ENCODE measurements at regions not wholly inside any gene's neighbourhood (a gene's known extent, or its start where the extent isn't known, plus 50 kb on each side); places are given as distances from the start of the nearest gene placed in this dataset.

DNA sequence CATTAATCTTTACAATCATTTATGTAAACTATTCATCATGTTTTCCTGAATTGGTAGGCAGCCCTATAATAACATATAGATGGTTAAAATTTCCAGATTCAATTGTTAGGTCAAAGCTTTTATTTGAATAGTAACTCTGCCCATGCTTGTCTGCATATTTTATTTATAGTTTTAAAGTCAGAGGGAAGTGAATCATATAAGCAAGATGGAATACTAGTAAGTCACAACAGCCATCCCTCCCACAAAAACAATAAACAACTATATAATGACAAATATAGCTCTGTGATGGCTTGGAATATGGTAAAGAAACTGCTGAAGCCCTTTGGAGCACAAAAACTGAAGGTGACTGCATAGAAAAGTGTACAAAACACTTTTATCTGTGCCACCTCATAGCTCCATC lies 156.3 kb upstream of the TMEM106B start (continued):
- TF ChIP-seq, protein P1, sequence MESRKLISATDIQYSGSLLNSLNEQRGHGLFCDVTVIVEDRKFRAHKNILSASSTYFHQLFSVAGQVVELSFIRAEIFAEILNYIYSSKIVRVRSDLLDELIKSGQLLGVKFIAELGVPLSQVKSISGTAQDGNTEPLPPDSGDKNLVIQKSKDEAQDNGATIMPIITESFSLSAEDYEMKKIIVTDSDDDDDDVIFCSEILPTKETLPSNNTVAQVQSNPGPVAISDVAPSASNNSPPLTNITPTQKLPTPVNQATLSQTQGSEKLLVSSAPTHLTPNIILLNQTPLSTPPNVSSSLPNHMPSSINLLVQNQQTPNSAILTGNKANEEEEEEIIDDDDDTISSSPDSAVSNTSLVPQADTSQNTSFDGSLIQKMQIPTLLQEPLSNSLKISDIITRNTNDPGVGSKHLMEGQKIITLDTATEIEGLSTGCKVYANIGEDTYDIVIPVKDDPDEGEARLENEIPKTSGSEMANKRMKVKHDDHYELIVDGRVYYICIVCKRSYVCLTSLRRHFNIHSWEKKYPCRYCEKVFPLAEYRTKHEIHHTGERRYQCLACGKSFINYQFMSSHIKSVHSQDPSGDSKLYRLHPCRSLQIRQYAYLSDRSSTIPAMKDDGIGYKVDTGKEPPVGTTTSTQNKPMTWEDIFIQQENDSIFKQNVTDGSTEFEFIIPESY (IDR thresholded peaks at IDR 0.05), result no peak
- TF ChIP-seq JUND (IDR thresholded peaks at IDR 0.05) (no peak), HNF4G (IDR thresholded peaks at IDR 0.05) (no peak), TAF1 (conservative IDR thresholded peaks at IDR 0.05) (no peak)

DNA sequence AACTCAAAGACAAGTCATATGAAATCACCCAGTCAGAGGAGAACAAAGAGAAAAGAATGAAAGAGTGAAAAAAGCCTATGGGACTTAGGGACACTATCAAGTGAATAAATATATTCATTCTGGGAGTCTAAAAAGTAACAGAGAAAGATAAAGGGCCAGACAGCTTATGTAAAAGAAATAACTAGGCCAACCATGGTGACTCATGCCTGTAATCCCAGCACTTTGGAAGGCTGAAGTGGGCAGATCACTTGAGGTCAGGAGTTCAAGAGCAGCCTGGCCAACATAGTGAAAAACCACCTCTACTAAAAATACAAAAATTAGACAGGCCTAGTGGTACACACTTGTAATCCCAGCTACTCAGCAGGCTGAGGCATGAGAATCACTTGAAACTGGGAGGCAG lies 154.7 kb upstream of the TMEM106B start:
- H3K9me3 ChIP-seq (ENCODE audit: control insufficient read depth in 4 of 4, low read length in 3 of 4), result peaks cover 0 to 15% (median 6%) of the 10 kb centered on the region in 4 donors
- TF ChIP-seq HNF4A (conservative IDR thresholded peaks at IDR 0.05) (no peak), RAD21 (IDR thresholded peaks at IDR 0.05) (no peak), EGR1 (IDR thresholded peaks at IDR 0.05; ENCODE audit: low read depth in 2 of 2) (no peak), SP1 (IDR thresholded peaks at IDR 0.05) (no peak), TAF1 (conservative IDR thresholded peaks at IDR 0.05) (no peak), FOXA2 (IDR thresholded peaks at IDR 0.05) (no peak), YY1 (IDR thresholded peaks at IDR 0.05) (no peak), NR2F2 (IDR thresholded peaks at IDR 0.05) (no peak), FOXA1 (IDR thresholded peaks at IDR 0.05) (no peak), JUND (IDR thresholded peaks at IDR 0.05) (no peak), GABPA (IDR thresholded peaks at IDR 0.05 in 1 of 2, conservative IDR thresholded peaks at IDR 0.05 in 1 of 2) (no peak), RXRA (IDR thresholded peaks at IDR 0.05) (no peak), HNF4G (IDR thresholded peaks at IDR 0.05) (no peak)
- TF ChIP-seq, protein P2, sequence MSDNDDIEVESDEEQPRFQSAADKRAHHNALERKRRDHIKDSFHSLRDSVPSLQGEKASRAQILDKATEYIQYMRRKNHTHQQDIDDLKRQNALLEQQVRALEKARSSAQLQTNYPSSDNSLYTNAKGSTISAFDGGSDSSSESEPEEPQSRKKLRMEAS (IDR thresholded peaks at IDR 0.05), result no peak
- TF ChIP-seq, protein P3, sequence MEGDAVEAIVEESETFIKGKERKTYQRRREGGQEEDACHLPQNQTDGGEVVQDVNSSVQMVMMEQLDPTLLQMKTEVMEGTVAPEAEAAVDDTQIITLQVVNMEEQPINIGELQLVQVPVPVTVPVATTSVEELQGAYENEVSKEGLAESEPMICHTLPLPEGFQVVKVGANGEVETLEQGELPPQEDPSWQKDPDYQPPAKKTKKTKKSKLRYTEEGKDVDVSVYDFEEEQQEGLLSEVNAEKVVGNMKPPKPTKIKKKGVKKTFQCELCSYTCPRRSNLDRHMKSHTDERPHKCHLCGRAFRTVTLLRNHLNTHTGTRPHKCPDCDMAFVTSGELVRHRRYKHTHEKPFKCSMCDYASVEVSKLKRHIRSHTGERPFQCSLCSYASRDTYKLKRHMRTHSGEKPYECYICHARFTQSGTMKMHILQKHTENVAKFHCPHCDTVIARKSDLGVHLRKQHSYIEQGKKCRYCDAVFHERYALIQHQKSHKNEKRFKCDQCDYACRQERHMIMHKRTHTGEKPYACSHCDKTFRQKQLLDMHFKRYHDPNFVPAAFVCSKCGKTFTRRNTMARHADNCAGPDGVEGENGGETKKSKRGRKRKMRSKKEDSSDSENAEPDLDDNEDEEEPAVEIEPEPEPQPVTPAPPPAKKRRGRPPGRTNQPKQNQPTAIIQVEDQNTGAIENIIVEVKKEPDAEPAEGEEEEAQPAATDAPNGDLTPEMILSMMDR (IDR thresholded peaks at IDR 0.05; ENCODE audit: low read depth, low read length, missing input control), result no peak
- TF ChIP-seq, protein P4, sequence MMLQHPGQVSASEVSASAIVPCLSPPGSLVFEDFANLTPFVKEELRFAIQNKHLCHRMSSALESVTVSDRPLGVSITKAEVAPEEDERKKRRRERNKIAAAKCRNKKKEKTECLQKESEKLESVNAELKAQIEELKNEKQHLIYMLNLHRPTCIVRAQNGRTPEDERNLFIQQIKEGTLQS (IDR thresholded peaks at IDR 0.05), result no peak
- TF ChIP-seq, protein P5, sequence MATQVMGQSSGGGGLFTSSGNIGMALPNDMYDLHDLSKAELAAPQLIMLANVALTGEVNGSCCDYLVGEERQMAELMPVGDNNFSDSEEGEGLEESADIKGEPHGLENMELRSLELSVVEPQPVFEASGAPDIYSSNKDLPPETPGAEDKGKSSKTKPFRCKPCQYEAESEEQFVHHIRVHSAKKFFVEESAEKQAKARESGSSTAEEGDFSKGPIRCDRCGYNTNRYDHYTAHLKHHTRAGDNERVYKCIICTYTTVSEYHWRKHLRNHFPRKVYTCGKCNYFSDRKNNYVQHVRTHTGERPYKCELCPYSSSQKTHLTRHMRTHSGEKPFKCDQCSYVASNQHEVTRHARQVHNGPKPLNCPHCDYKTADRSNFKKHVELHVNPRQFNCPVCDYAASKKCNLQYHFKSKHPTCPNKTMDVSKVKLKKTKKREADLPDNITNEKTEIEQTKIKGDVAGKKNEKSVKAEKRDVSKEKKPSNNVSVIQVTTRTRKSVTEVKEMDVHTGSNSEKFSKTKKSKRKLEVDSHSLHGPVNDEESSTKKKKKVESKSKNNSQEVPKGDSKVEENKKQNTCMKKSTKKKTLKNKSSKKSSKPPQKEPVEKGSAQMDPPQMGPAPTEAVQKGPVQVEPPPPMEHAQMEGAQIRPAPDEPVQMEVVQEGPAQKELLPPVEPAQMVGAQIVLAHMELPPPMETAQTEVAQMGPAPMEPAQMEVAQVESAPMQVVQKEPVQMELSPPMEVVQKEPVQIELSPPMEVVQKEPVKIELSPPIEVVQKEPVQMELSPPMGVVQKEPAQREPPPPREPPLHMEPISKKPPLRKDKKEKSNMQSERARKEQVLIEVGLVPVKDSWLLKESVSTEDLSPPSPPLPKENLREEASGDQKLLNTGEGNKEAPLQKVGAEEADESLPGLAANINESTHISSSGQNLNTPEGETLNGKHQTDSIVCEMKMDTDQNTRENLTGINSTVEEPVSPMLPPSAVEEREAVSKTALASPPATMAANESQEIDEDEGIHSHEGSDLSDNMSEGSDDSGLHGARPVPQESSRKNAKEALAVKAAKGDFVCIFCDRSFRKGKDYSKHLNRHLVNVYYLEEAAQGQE (IDR thresholded peaks at IDR 0.05), result no peak
- TF ChIP-seq, protein P1 (IDR thresholded peaks at IDR 0.05), result no peak
- H3K4me1 ChIP-seq (ENCODE audit: control insufficient read depth in 4 of 4, insufficient read depth in 4 of 4, low read length in 3 of 4), result no peaks in the 10 kb centered on the region
- no peaks in the 10 kb centered on the region for H3K27me3 ChIP-seq (ENCODE audit: control insufficient read depth in 4 of 4, insufficient read depth in 4 of 4, low read length in 3 of 4)
- no peak overlapping the region for H3K27ac ChIP-seq (ENCODE audit: low read depth in 1 of 2, low read length in 2 of 2)
- no peak overlapping the region for H3K4me3 ChIP-seq (ENCODE audit: low read depth in 1 of 3, low read length in 3 of 3)
- no peaks in the 10 kb centered on the region for H3K36me3 ChIP-seq (ENCODE audit: control insufficient read depth in 4 of 4, insufficient read depth in 3 of 4, low read depth in 1 of 4, low read length in 3 of 4)
- no peak for DNase-seq (ENCODE audit: low spot score)
- H3K9ac ChIP-seq (ENCODE audit: low read depth in 1 of 2, low read length in 2 of 2), result no peak overlapping the region

Measured in liver (tissue), 7 donors.